Smooth muscle cell (in vitro differentiated cells): ENCODE measurements at regions not wholly inside any gene's neighbourhood (a gene's known extent, or its start where the extent isn't known, plus 50 kb on each side); places are given as distances from the start of the nearest gene placed in this dataset.

ENCODE experiments used
- DNase-seq: peaks from one replicate; lab custom pipeline; 2025; ENCODE audit not compliant: unreplicated experiment; lab: John Stamatoyannopoulos, UW
- H2AFZ ChIP-seq: fragments of 200-600 bp; sonication (generic); 2 replicates; pipeline ENCODE4 v1.6.0; 2016; ENCODE audit warnings: antibody characterized with exemption, low read depth, mild to moderate bottlenecking
- H3F3A ChIP-seq: fragments of 200-600 bp; sonication (generic); 2 replicates; pipeline ENCODE4 v1.6.0; 2017; ENCODE audit warnings: antibody characterized with exemption, low read depth
- H3K27ac ChIP-seq: fragments of 200-600 bp; sonication (generic); 2 replicates; pipeline ENCODE4 v1.5.1; 2016; ENCODE audit warnings: low read depth, mild to moderate bottlenecking
- H3K27me3 ChIP-seq: fragments of 200-600 bp; sonication (generic); 2 replicates; pipeline ENCODE4 v1.6.1; 2016; ENCODE audit warnings: low read depth, mild to moderate bottlenecking
- H3K36me3 ChIP-seq: fragments of 200-600 bp; sonication (generic); 2 replicates; pipeline ENCODE4 v1.5.1; 2016; ENCODE audit warnings: low read depth
- H3K4me1 ChIP-seq: fragments of 200-600 bp; sonication (generic); 2 replicates; pipeline ENCODE4 v1.5.1; 2016; ENCODE audit warnings: low read depth
- H3K4me2 ChIP-seq: fragments of 200-600 bp; sonication (generic); 2 replicates; pipeline ENCODE4 v1.6.0; 2016; ENCODE audit warnings: mild to moderate bottlenecking
- H3K4me3 ChIP-seq: fragments of 200-600 bp; sonication (generic); 2 replicates; pipeline ENCODE4 v1.5.1; 2016; ENCODE audit warnings: mild to moderate bottlenecking
- H3K79me2 ChIP-seq: fragments of 200-600 bp; sonication (generic); 2 replicates; pipeline ENCODE4 v1.6.0; 2016; ENCODE audit warnings: low read depth, mild to moderate bottlenecking
- H3K9ac ChIP-seq: fragments of 200-600 bp; sonication (generic); 2 replicates; pipeline ENCODE4 v1.6.0; 2016; ENCODE audit warnings: low read depth
- H3K9me3 ChIP-seq: fragments of 200-600 bp; sonication (generic); replicated peaks from 2 replicates; pipeline ENCODE4 v1.5.1; 2016; ENCODE audit warnings: low read depth
- H4K20me1 ChIP-seq: fragments of 200-600 bp; sonication (generic); 2 replicates; pipeline ENCODE4 v1.6.0; 2016; ENCODE audit warnings: low read depth
- CTCF ChIP-seq: fragments of 200-600 bp; sonication (generic); IDR thresholded peaks from 2 replicates; pipeline ENCODE4 v1.5.1; 2017; ENCODE audit warnings: borderline replicate concordance, mild to moderate bottlenecking, antibody characterized with exemption; ENCODE audit not compliant: insufficient read depth, poor library complexity, severe bottlenecking
- WGBS: methylation state at CpG from one replicate; pipeline ENCODE4 v1.1.7; 2016; ENCODE audit warnings: low lambda C conversion rate; 5-methylcytosine and 5-hydroxymethylcytosine counted together

DNA sequence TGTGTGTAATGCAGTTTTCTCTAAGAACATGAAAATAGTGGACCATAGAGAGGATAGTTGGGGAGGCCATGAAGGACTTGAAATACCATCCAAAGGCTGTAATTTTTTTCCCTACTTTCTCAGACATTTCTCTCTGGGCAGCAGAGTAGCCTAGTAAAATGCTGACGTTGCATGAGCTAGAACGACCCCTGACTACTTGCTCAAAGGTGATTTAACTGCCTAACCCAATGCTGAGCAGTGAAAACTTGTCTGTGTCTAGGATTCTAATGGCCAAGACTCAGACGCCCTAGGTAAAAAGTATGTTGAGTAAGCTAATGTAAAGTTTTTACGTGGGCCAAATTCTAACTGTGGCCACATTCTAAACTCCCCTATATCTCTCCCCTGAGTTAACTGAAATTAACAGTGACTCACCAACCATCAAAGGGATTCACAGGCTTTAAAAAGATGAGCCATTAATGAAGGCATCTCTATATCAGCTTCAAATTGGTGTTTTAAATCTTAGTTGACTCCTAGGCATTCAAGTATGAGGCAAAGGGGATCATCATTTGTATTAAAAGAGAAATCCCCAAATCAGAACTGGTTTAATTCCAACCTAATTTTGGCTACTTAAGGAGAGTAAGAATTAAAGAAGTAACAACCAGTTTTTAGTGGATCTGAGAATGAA is 121.0 kb upstream of the GAS1 start:
- no peaks in the 10 kb centered on the region for H4K20me1 ChIP-seq
- H3K9me3 ChIP-seq = no peaks in the 10 kb centered on the region
- peaks cover 20% of the 10 kb centered on the region for H3K4me1 ChIP-seq
- H3K4me2 ChIP-seq = peak overlapping the region; percentile 71
- H3K4me3 ChIP-seq = no peak overlapping the region
- no peak overlapping the region for H2AFZ ChIP-seq
- H3K79me2 ChIP-seq = no peaks in the 10 kb centered on the region
- no peaks in the 10 kb centered on the region for H3K27me3 ChIP-seq
- TF ChIP-seq CTCF = no peak
- no peak for DNase-seq
- H3F3A ChIP-seq = peaks cover 24% of the 10 kb centered on the region
- peak overlapping the region; percentile 87 for H3K27ac ChIP-seq
- H3K36me3 ChIP-seq = no peaks in the 10 kb centered on the region
- 9% methylated on average over 4 of the region's 4 CpGs for WGBS
- H3K9ac ChIP-seq = peak overlapping the region; percentile 28

GRCh38 chr9:87069690-87070089 is 122.4 kb upstream of the GAS1 start:
- no peaks in the 10 kb centered on the region for H4K20me1 ChIP-seq
- H3K4me2 ChIP-seq = peak overlapping the region; percentile 77
- H3K4me3 ChIP-seq = no peak overlapping the region
- H3K9ac ChIP-seq = no peak overlapping the region
- H3K4me1 ChIP-seq = peaks cover 20% of the 10 kb centered on the region
- no peaks in the 10 kb centered on the region for H3K9me3 ChIP-seq
- DNase-seq = no peak
- no peaks in the 10 kb centered on the region for H3K36me3 ChIP-seq
- no peaks in the 10 kb centered on the region for H3K27me3 ChIP-seq
- no peak overlapping the region for H2AFZ ChIP-seq
- H3K27ac ChIP-seq = peak overlapping the region; percentile 87
- peaks cover 24% of the 10 kb centered on the region for H3F3A ChIP-seq
- H3K79me2 ChIP-seq = no peaks in the 10 kb centered on the region
- 5% methylated on average over 3 of the region's 3 CpGs for WGBS
- no peak for TF ChIP-seq CTCF

DNA sequence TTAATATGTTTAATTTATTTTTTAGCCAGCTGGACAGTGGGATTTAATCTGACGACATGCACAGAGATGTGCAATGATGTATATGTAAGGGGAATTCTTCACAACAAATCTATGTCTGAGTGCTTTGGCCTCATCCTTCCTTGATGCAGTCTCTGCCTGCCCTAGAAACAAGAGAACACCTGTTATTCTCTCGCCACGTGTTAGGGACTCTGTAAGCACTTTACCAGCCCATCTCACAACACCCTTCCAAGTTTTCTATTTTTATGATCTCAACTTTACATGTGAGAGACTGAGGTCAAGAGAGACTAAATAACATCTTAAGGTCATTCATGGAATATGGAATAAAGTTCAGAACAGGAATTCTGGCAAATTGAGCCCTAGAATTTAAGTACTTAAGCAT is 123.0 kb upstream of the GAS1 start:
- H3K4me2 ChIP-seq = peak overlapping the region; percentile 23

More for the DNA sequence above, 123.0 kb upstream of the GAS1 start:
- H3K79me2 ChIP-seq = no peaks in the 10 kb centered on the region
- DNase-seq = no peak
- no peaks in the 10 kb centered on the region for H3K27me3 ChIP-seq
- no peak overlapping the region for H3K9ac ChIP-seq
- H3K4me3 ChIP-seq = no peak overlapping the region
- H3K36me3 ChIP-seq = no peaks in the 10 kb centered on the region
- no peaks in the 10 kb centered on the region for H4K20me1 ChIP-seq
- no peak overlapping the region for H2AFZ ChIP-seq
- no peak for TF ChIP-seq CTCF
- peaks cover 20% of the 10 kb centered on the region for H3K4me1 ChIP-seq
- peak overlapping the region; percentile 87 for H3K27ac ChIP-seq
- H3K9me3 ChIP-seq = no peaks in the 10 kb centered on the region
- 72% methylated on average over 3 of the region's 3 CpGs for WGBS
- peaks cover 23% of the 10 kb centered on the region for H3F3A ChIP-seq
